Stimulated activated naive B cell treated with anti-CD40 and anti-IgM and Interleukin-4, amounts not matched to agents 10 μg/mL and 1 μg/mL and 100 μg/mL, for 72 hours (primary cell): ENCODE measurements at regions not wholly inside any gene's neighbourhood (a gene's known extent, or its start where the extent isn't known, plus 50 kb on each side); places are given as distances from the start of the nearest gene placed in this dataset.
"Not testable (repeated sequence)": the region's sequence is repeated elsewhere in the genome, so short reads cannot be mapped to it uniquely, and the experiment has no call there.

Experiments used
- ATAC-seq, 2 donors: fragments of 150-1000 bp; cut with Tn5 transposase; replicated peaks; 2 replicates each; pipeline ENCODE4 v1.10.0; 2021; ENCODE audit warnings: moderate library complexity in 1 of 2
- DNase-seq: peaks from one replicate; pipeline ENCODE4 v3.0.0; 2021
- H3K27ac Mint-ChIP-seq: one replicate; pipeline ENCODE4 v1.8.0; 2022; ENCODE audit warnings: mild to moderate bottlenecking, mixed read lengths
- H3K27me3 Mint-ChIP-seq, 2 donors: one replicate each; pipeline ENCODE4 v1.8.0; 2022; ENCODE audit warnings: mixed read lengths in 2 of 2
- H3K36me3 Mint-ChIP-seq, 2 donors: one replicate each; pipeline ENCODE4 v1.8.0; 2022; ENCODE audit warnings: mixed read lengths in 2 of 2, mild to moderate bottlenecking in 1 of 2
- H3K4me1 Mint-ChIP-seq, 2 donors: one replicate each; pipeline ENCODE4 v1.8.0; 2022; ENCODE audit warnings: mixed read lengths in 2 of 2, mild to moderate bottlenecking in 1 of 2
- H3K4me3 Mint-ChIP-seq, 2 donors: one replicate each; pipeline ENCODE4 v1.8.0; 2022; ENCODE audit warnings: mild to moderate bottlenecking in 2 of 2, mixed read lengths in 2 of 2, moderate library complexity in 1 of 2
- H3K9me3 Mint-ChIP-seq, 2 donors: one replicate each; pipeline ENCODE4 v1.8.0; 2022; ENCODE audit warnings: mixed read lengths in 2 of 2, mild to moderate bottlenecking in 1 of 2

GRCh38 chr3:164024786-164025185, 1053.5 kb downstream of the SI start:
- no peak for ATAC-seq
- Mint-ChIP-seq H3K27ac (no peak overlapping the region), H3K36me3 (no peaks in the 10 kb centered on the region)

GRCh38 chr3:164023480-164023879, 1054.8 kb downstream of the SI start:
- Mint-ChIP-seq H3K4me1 (no peaks in the 10 kb centered on the region), H3K27ac (no peak overlapping the region), H3K9me3 (peaks cover 8 to 10% of the 10 kb centered on the region in 2 donors), H3K27me3 (no peaks in the 10 kb centered on the region), H3K36me3 (no peaks in the 10 kb centered on the region), H3K4me3 (no peak overlapping the region)
- DNase-seq: no peak
- no peak for ATAC-seq

More at GRCh38 chr3:164024786-164025185, 1053.5 kb downstream of the SI start:
- Mint-ChIP-seq H3K27me3 (no peaks in the 10 kb centered on the region), H3K4me1 (no peaks in the 10 kb centered on the region), H3K4me3 (no peak overlapping the region), H3K9me3 (peaks cover 10% of the 10 kb centered on the region in 2 donors)
- no peak for DNase-seq

GRCh38 chr3:164018500-164018899, 1059.8 kb downstream of the SI start:
- Mint-ChIP-seq H3K27me3 (no peaks in the 10 kb centered on the region), H3K27ac (no peak overlapping the region), H3K4me3 (no peak overlapping the region), H3K36me3 (no peaks in the 10 kb centered on the region), H3K9me3 (no peaks in the 10 kb centered on the region), H3K4me1 (no peaks in the 10 kb centered on the region)
- DNase-seq: no peak
- no peak for ATAC-seq

GRCh38 chr3:164007765-164008164, 1070.5 kb downstream of the SI start:
- ATAC-seq (no peak), DNase-seq (no peak)
- no peak overlapping the region for H3K27ac Mint-ChIP-seq
- no peaks in the 10 kb centered on the region for H3K27me3 Mint-ChIP-seq
- no peaks in the 10 kb centered on the region for H3K36me3 Mint-ChIP-seq
- H3K4me1 Mint-ChIP-seq: no peaks in the 10 kb centered on the region
- no peak overlapping the region for H3K4me3 Mint-ChIP-seq
- peaks cover 3 to 5% of the 10 kb centered on the region in 2 donors for H3K9me3 Mint-ChIP-seq

- H3K36me3 Mint-ChIP-seq: no peaks in the 10 kb centered on the region
- H3K9me3 Mint-ChIP-seq: peaks cover 4 to 8% of the 10 kb centered on the region in 2 donors
- ATAC-seq (no peak), DNase-seq (no peak)
- H3K4me1 Mint-ChIP-seq: no peaks in the 10 kb centered on the region
- no peaks in the 10 kb centered on the region for H3K27me3 Mint-ChIP-seq
- H3K4me3 Mint-ChIP-seq: no peak overlapping the region
- no peak overlapping the region for H3K27ac Mint-ChIP-seq
These were observed 1074.1 kb downstream of the SI start for GRCh38 chr3:164004205-164004604.

GRCh38 chr3:164003016-164003415, 1075.3 kb downstream of the SI start:
- not testable (repeated sequence) for H3K27ac Mint-ChIP-seq, H3K9me3 Mint-ChIP-seq, H3K4me3 Mint-ChIP-seq, H3K27me3 Mint-ChIP-seq, H3K36me3 Mint-ChIP-seq, DNase-seq, ATAC-seq, H3K4me1 Mint-ChIP-seq

- Mint-ChIP-seq H3K27ac (no peak overlapping the region), H3K27me3 (no peaks in the 10 kb centered on the region), H3K36me3 (no peaks in the 10 kb centered on the region), H3K9me3 (peaks cover 3 to 4% of the 10 kb centered on the region in 2 donors), H3K4me3 (no peak overlapping the region), H3K4me1 (no peaks in the 10 kb centered on the region)
- no peak for DNase-seq
- ATAC-seq: no peak
These were observed 1094.4 kb downstream of the SI start for GRCh38 chr3:163983940-163984339.

- no peak overlapping the region for H3K27ac Mint-ChIP-seq
- no peaks in the 10 kb centered on the region for H3K27me3 Mint-ChIP-seq
- DNase-seq (no peak), ATAC-seq (no peak)
- H3K4me1 Mint-ChIP-seq: no peaks in the 10 kb centered on the region
- H3K4me3 Mint-ChIP-seq: no peak overlapping the region
- H3K9me3 Mint-ChIP-seq: peaks cover 4 to 7% of the 10 kb centered on the region in 2 donors
- H3K36me3 Mint-ChIP-seq: no peaks in the 10 kb centered on the region
These were observed 1106.4 kb downstream of the SI start for GRCh38 chr3:163971861-163972260.

- Mint-ChIP-seq H3K4me1 (no peaks in the 10 kb centered on the region), H3K27me3 (no peaks in the 10 kb centered on the region), H3K9me3 (peaks cover 2 to 13% of the 10 kb centered on the region in 2 donors), H3K4me3 (no peak overlapping the region), H3K36me3 (no peaks in the 10 kb centered on the region), H3K27ac (no peak overlapping the region)
- ATAC-seq: no peak
- no peak for DNase-seq
These were observed 1121.2 kb downstream of the SI start for GRCh38 chr3:163957072-163957471.

- H3K36me3 Mint-ChIP-seq: no peaks in the 10 kb centered on the region
- DNase-seq (no peak), ATAC-seq (no peak)
- H3K27ac Mint-ChIP-seq: no peak overlapping the region
- peaks cover 0 to 7% of the 10 kb centered on the region in 2 donors for H3K9me3 Mint-ChIP-seq
- no peak overlapping the region for H3K4me3 Mint-ChIP-seq
- no peaks in the 10 kb centered on the region for H3K4me1 Mint-ChIP-seq
- H3K27me3 Mint-ChIP-seq: no peaks in the 10 kb centered on the region
These were observed 1124.8 kb downstream of the SI start for GRCh38 chr3:163953526-163953925.

GRCh38 chr3:163952499-163952898, 1125.8 kb downstream of the SI start:
- no peaks in the 10 kb centered on the region for H3K36me3 Mint-ChIP-seq
- H3K27me3 Mint-ChIP-seq: no peaks in the 10 kb centered on the region
- peaks cover 0 to 7% of the 10 kb centered on the region in 2 donors for H3K9me3 Mint-ChIP-seq
- no peak for ATAC-seq
- H3K27ac Mint-ChIP-seq: no peak overlapping the region
- no peaks in the 10 kb centered on the region for H3K4me1 Mint-ChIP-seq
- no peak overlapping the region for H3K4me3 Mint-ChIP-seq
- no peak for DNase-seq

GRCh38 chr3:163951397-163951987, 1126.8 kb downstream of the SI start:
- no peak for ATAC-seq
- Mint-ChIP-seq H3K4me3 (no peak overlapping the region), H3K9me3 (peaks cover 0 to 7% of the 10 kb centered on the region in 2 donors), H3K4me1 (no peaks in the 10 kb centered on the region), H3K27ac (no peak overlapping the region), H3K27me3 (no peaks in the 10 kb centered on the region), H3K36me3 (no peaks in the 10 kb centered on the region)
- no peak for DNase-seq

GRCh38 chr3:163946785-163947184, 1131.5 kb downstream of the SI start:
- Mint-ChIP-seq H3K4me1 (no peaks in the 10 kb centered on the region), H3K27me3 (no peaks in the 10 kb centered on the region), H3K4me3 (no peak overlapping the region), H3K27ac (no peak overlapping the region), H3K9me3 (peaks cover 0 to 7% of the 10 kb centered on the region in 2 donors), H3K36me3 (no peaks in the 10 kb centered on the region)
- ATAC-seq: no peak
- no peak for DNase-seq

GRCh38 chr3:163943664-163944063, 1134.6 kb downstream of the SI start:
- no peaks in the 10 kb centered on the region for H3K27me3 Mint-ChIP-seq
- peaks cover 3 to 7% of the 10 kb centered on the region in 2 donors for H3K9me3 Mint-ChIP-seq
- H3K4me3 Mint-ChIP-seq: no peak overlapping the region
- H3K36me3 Mint-ChIP-seq: no peaks in the 10 kb centered on the region
- H3K4me1 Mint-ChIP-seq: no peaks in the 10 kb centered on the region
- DNase-seq: no peak
- no peak for ATAC-seq
- H3K27ac Mint-ChIP-seq: no peak overlapping the region

- Mint-ChIP-seq H3K9me3 (peaks cover 3 to 7% of the 10 kb centered on the region in 2 donors), H3K4me3 (no peak overlapping the region), H3K36me3 (no peaks in the 10 kb centered on the region), H3K27ac (no peak overlapping the region), H3K27me3 (no peaks in the 10 kb centered on the region), H3K4me1 (no peaks in the 10 kb centered on the region)
- ATAC-seq: no peak
- DNase-seq: no peak
These were observed 1138.4 kb downstream of the SI start for GRCh38 chr3:163939926-163940325.

- DNase-seq (no peak), ATAC-seq (no peak)
- Mint-ChIP-seq H3K27me3 (no peaks in the 10 kb centered on the region), H3K4me3 (no peak overlapping the region), H3K9me3 (peaks cover 3 to 4% of the 10 kb centered on the region in 2 donors), H3K4me1 (no peaks in the 10 kb centered on the region), H3K36me3 (no peaks in the 10 kb centered on the region), H3K27ac (no peak overlapping the region)
These were observed 1141.8 kb downstream of the SI start for GRCh38 chr3:163936543-163936942.
